A673 (cell line): ENCODE measurements at regions not wholly inside any gene's neighbourhood (a gene's known extent, or its start where the extent isn't known, plus 50 kb on each side); places are given as distances from the start of the nearest gene placed in this dataset.

Source experiments
- BruUV-seq: library from RNA; stranded (reverse); fragments of 400-500 nt; replicated peaks from 2 replicates; lab custom pipeline; 2021; lab: Mats Ljungman, UMichigan
- CTCF ChIA-PET: fragments of 300-600 bp; sonication (Branson Sonifier 250); formaldehyde crosslinking; loops from one replicate; lab custom pipeline; 2022; ENCODE audit warnings: antibody characterized with exemption; lab: Charles Lee
- POLR2A ChIA-PET: fragments of 300-600 bp; sonication (Branson Sonifier 250); formaldehyde crosslinking; loops from one replicate; lab custom pipeline; 2022; ENCODE audit warnings: antibody characterized with exemption; ENCODE audit not compliant: low non-redundant PET; lab: Charles Lee
- DNase-seq: peaks from one replicate; pipeline ENCODE4 v3.0.0-alpha.2; 2015; ENCODE audit warnings: low spot score
- H3K27ac ChIP-seq: fragments of 200-600 bp; sonication (generic); 2 replicates; pipeline ENCODE4 v1.5.1; 2016; ENCODE audit warnings: mixed run types, low read depth, mild to moderate bottlenecking, mixed read lengths, antibody characterized with exemption, low read length; ENCODE audit not compliant: poor library complexity, severe bottlenecking
- H3K27me3 ChIP-seq: fragments of 200-600 bp; sonication (generic); replicated peaks from 2 replicates; pipeline ENCODE4 v1.6.1; 2017; ENCODE audit warnings: mixed run types, low read depth, mild to moderate bottlenecking, mixed read lengths, antibody characterized with exemption, low read length; ENCODE audit not compliant: insufficient read depth, poor library complexity
- H3K36me3 ChIP-seq: fragments of 200-600 bp; sonication (generic); 2 replicates; pipeline ENCODE4 v1.6.1; 2016; ENCODE audit warnings: mixed run types, mild to moderate bottlenecking, mixed read lengths, antibody characterized with exemption, low read length; ENCODE audit not compliant: insufficient read depth, poor library complexity, severe bottlenecking
- H3K4me1 ChIP-seq: fragments of 200-600 bp; sonication (generic); 2 replicates; pipeline ENCODE4 v1.6.1; 2017; ENCODE audit warnings: mixed run types, mild to moderate bottlenecking, mixed read lengths, antibody characterized with exemption, low read length; ENCODE audit not compliant: insufficient read depth, poor library complexity, severe bottlenecking
- H3K4me3 ChIP-seq: fragments of 200-600 bp; sonication (generic); 2 replicates; pipeline ENCODE4 v1.5.1; 2016; ENCODE audit warnings: low read depth, mixed run types, mild to moderate bottlenecking, mixed read lengths, low read length; ENCODE audit not compliant: poor library complexity, severe bottlenecking
- H3K9me3 ChIP-seq: fragments of 200-600 bp; sonication (generic); 2 replicates; pipeline ENCODE4 v1.6.1; 2016; ENCODE audit warnings: mixed run types, low read depth, mild to moderate bottlenecking, mixed read lengths, antibody characterized with exemption, low read length; ENCODE audit not compliant: poor library complexity, severe bottlenecking
- CTCF ChIP-seq: fragments of 300-800, 200-600 bp; sonication (generic); conservative IDR thresholded peaks from 2 replicates; pipeline ENCODE4 v1.5.1; 2017; ENCODE audit warnings: low read depth, mild to moderate bottlenecking, antibody characterized with exemption, low read length, moderate library complexity, mixed read lengths
- EZH2 ChIP-seq: fragments of 200-600 bp; sonication (generic); IDR thresholded peaks from 2 replicates; pipeline ENCODE4 v1.6.1; 2017; ENCODE audit warnings: borderline replicate concordance, low read depth, mild to moderate bottlenecking, mixed read lengths, antibody characterized with exemption, low read length; ENCODE audit not compliant: poor library complexity, severe bottlenecking
- intact Hi-C: fragments of 100-400 bp; cut with micrococcal nuclease; formaldehyde crosslinking; loops from one replicate; pipeline ENCODE4 v1.10.0; 2022; ENCODE audit not compliant: unreplicated experiment

DNA sequence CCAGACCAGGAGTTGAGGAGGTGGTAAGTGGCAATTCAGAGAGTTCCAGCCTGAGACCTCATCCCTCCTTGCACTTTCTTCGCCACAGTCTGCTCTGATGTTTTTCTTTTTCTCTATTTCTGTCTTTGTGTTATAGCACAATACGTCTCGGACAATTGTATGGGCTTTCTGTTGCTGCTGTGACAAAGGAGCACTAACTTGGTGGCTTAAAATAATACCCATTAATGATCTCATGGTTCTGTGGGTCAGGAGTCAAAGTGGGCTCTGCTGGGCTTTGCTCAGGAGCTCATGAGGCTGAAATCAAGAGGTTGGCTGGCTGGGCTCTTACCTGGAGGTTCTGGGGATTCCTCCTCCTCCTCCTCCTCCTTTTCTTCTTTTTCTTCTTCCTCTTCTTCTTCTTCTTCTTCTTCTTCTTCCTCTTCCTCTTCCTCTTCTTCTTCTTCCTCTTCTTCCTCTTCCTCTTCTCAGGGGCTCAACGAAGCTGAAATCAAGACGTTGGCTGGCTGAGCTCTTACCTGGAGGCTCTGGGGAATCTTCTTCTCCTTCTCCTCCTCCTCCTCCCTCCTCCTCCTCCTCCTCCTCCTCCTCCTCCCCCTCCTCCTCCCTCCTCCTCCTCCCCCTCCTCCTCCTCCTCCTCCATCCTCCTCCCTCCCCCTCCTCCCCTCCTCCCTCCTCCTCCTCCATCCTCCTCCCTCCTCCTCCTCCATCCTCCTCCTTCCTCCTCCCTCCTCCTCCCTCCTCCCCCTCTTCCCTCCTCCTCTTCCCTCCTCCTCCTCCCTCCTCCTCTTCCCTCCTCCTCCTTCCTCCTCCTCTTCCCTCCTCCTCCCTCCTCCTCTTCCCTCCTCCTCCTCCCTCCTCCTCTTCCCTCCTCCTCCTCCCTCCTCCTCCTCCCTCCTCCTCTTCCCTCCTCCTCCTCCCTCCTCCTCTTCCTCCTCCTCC, 104.0 kb downstream of the GATA6 start:
- H3K27me3 ChIP-seq = no peaks in the 10 kb centered on the region
- ChIA-PET POLR2A (no interaction called here), CTCF (no interaction called here)
- TF ChIP-seq CTCF (no peak), EZH2 (no peak)
- intact Hi-C loops = no loop called here
- no peak overlapping the region for H3K4me3 ChIP-seq
- H3K9me3 ChIP-seq = no peaks in the 10 kb centered on the region
- BruUV-seq = no TSS peak
- no peak for DNase-seq
- no peaks in the 10 kb centered on the region for H3K36me3 ChIP-seq
- no peak overlapping the region for H3K27ac ChIP-seq
- H3K4me1 ChIP-seq = no peaks in the 10 kb centered on the region

DNA sequence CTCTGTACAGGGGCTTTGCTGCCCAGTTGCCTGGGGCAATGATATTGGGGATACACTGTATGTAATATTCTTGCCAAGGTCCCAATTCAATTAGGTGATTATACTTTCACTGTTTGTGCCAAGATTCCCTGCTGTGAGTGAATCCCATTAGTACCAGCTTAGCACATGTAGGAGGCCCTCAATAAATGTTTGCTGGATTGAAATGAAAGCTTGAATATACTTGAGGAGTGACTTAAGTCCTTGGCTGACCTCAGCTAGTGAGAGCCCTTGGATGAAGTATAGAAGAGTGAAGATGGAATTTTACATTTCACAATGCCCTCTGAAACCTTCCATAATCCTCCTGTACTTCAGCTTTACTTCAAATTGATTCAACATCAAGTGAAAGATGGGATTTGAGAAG, 102.9 kb downstream of the GATA6 start:
- H3K4me3 ChIP-seq = no peak overlapping the region
- intact Hi-C loops = no loop called here
- peak; percentile 52 for DNase-seq
- H3K9me3 ChIP-seq = no peaks in the 10 kb centered on the region
- no peaks in the 10 kb centered on the region for H3K27me3 ChIP-seq
- ChIA-PET CTCF (no interaction called here), POLR2A (no interaction called here)
- no TSS peak for BruUV-seq
- TF ChIP-seq EZH2 (no peak), CTCF (no peak)
- no peaks in the 10 kb centered on the region for H3K36me3 ChIP-seq
- no peaks in the 10 kb centered on the region for H3K4me1 ChIP-seq
- no peak overlapping the region for H3K27ac ChIP-seq

DNA sequence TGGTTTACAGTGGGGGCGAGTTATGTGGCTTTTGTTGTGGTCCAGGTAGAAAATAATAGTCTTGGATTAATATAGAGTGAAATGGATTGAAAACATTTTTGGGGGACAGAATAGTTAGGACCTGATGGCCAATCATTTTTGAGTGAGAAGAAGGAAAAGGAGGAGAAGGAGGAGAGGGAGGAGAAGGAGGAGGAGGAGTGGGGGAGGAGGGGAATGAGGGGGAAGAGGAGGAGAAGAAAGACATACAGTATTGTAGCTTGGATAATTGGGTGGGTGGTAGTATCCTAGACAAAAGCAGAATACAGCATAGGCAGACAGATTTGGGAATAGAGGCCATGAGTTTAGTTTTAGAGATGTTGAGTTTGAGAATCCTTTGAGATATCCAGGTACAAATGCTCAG, 101.6 kb downstream of the GATA6 start:
- CTCF ChIA-PET = no interaction called here
- no peak for TF ChIP-seq CTCF
- no peak for TF ChIP-seq EZH2
- Histone ChIP-seq H3K4me3 (no peak overlapping the region), H3K9me3 (no peaks in the 10 kb centered on the region), H3K4me1 (no peaks in the 10 kb centered on the region), H3K36me3 (no peaks in the 10 kb centered on the region), H3K27me3 (no peaks in the 10 kb centered on the region), H3K27ac (no peak overlapping the region)
- POLR2A ChIA-PET = no interaction called here
- intact Hi-C loops = no loop called here
- DNase-seq = no peak
- BruUV-seq = no TSS peak
